ENCODE measurements at regions not wholly inside any gene's neighbourhood (a gene's known extent, or its start where the extent isn't known, plus 50 kb on each side); places are given as distances from the start of the nearest gene placed in this dataset.

DNA sequence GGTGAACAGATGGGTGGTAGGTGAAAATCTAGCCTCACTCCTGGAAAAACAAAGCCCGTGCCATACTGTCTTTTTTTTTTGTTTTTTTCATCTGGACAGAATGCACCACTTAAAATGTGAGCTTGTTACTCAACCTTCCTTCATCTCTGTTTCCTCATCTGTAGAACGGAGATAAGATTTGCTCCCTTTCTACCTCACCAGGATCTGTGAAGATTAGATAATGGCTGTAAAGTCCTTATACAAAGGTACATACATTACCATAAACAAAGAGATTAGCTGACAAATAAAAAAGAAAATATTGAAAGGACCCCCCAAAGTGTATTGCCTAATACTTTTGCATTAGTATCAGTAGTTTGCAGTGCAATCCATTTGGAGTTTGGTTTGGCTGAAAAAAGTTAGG is 75.4 kb upstream of the ZEB2 start:
- DNase-seq: peak; percentile 77

DNA sequence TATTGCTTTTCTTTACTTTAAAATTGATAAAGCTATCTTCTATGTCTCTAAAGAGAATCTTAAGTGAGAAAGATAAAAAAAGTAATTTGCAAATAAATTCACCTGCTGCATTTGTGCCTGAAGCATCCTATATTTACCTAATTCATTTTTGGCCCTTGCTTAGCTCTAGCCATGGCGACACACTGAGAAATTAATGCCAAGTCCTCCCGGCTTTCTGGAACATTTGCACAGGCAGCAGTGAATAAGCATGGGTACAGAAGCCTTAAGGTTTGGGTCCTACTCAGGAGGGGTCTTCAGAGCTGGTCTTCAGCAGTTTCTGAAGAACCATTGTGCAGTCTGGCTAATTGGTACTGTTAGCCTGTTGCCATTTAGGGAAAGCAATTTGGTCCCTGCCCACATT is 73.9 kb upstream of the ZEB2 start:
- no peak for DNase-seq

DNA sequence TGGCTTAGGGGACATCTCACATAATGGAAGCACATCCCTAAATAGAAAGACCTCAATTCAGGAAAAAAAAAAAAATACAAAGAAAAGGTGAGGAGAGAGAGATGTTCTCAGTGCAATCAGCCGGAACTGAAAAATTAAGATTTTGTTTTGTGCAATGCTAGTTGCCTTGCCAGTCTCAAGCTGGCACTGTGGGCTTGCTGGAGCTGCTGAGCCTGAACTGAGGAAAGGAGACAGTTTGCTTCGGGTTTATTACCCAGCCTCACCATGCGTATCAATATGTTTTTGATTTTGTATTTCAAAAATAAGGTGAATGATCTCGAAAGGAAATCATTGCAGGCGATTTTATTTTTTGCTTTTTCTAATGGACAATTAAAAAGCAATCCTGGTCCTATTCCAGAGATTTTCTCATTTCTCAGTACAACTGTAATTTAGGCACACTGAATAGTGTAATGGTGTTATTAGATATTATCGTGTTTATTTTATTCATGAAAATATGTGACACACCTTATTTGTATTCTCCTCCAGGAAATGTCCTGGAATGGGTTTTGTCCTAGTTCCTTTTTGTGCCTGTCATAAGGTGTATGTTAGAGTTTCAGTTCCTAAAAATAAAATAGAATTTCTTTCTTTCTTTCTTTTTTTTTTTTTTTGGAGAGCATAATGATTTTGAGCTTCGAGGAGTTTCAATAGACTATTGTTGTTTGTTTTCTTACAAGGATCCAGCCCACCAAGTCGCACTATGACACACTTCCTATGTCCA is 72.8 kb upstream of the ZEB2 start:
- DNase-seq: no peak

DNA sequence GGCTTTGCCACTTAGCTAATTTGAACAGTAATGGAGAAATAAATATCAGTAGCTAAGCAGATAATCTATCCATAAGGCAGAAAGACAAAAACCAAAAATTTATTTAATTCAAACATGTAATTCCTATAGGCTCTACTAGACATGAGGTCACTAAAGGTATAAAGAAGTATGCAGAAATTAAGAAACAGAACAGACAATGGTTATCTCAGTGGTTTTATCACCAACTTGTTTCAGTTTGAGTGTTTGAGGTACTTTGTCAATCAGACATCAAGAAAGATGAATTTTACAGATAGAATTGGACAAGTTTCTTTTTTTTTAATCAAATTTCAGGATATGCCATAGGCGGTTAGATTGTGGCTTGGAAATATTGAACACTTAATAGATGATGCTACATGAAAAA is 67.4 kb upstream of the ZEB2 start:
- DNase-seq: no peak

DNA sequence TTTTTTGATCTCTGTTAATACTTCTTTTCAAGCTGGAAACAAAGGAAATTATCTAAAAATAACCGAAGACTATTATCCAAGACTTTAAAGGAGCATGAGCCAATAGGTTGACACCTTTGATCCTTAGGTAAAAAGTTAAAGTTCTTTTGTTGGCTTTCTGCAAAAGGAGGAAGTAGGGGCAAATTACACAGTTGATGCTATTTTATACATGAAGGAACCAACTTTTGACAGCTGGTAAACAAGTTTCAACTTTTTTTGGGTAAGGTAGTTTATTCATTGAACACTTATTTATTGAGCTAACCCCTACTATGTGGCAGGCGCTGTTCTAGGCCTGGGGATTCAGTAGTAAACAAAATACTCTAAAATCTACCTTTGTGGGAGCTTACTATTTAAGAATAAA is 66.6 kb upstream of the ZEB2 start:
- DNase-seq: no peak

DNA sequence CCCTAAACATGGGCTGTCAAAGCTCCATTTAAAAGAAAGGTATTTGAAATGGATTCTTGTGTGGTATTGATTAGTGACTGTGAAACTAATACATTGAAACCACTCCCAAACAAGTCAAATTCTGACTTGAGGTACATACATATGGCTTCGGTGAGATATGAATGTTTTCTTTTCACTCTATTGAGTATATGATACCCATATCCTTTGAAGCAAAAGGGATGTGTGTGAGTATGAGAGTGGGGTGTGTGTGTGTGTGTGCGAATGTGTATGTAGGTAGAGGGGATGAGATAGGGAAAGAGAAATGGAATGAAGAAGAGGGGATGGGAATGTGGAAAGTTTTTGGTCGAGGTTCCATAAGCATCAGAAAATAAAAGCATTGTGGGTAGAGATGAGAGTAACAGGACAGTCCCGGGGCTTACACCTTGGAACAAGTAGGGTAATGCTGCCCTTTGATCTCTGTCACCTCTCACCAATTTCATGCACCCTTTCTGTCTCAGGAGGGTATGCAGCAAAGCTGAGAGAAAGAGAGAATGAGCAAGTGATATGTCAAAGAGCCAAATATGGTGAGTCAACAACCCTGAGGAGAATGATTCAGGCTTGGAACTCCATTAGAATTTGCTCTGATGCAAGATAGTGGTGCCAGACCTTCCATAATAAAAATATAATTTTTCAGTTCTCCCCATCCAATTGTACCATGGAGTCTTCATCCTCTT is 64.0 kb upstream of the ZEB2 start:
- peak; percentile 35 for DNase-seq

DNA sequence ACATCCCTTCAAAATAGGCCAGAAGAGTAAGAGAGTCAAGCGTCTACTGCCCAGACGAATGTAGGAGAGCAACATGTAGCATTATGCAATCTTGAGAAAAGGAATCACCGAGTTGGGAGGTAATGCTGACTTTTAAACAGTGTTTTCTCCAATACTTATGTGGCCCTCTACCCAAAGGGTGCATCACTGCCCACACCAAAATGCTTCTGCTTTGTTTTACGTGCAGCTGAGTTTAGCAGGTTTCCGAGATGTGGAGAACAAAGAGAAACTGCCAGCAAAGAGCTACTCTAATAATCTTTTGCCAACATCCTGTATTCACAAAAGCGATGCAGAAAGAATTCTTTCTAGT is 63.4 kb upstream of the ZEB2 start:
- peak; percentile 60 for DNase-seq

DNA sequence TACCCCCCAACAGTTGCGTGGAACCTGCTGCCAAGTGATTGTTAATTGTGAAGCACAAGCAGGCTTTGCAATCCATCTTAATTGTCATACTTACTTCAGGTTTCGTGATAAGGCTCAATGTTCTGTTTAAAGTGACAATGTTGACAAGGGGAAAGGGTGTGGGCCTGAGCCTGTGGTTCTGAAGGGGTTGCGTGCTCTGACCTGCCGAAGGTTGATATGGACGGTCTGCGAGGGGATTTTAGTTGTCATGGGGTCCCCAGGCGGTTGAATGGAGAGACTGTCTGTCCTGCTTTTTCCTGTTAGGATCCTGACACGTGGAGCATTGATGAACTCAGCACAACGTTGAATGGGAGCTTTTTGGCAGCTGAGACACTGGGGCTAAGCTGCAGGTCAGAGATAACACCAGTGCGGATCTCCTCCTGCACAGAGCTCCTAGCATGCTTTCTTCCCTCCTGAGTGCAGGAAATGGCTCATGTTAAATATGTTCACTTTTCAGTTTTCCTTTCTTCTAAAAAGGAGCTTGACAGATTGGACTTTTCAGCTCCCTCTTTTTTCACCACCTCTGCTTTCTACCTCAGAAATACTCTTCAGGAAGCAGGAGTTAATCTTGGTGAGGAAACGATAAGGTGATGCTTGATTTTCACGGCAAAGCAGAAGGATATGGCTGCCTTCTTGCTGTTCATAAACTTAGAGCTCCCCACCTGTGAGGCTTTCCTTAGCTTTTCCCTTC is 62.9 kb upstream of the ZEB2 start:
- peak; percentile 99 for DNase-seq

DNA sequence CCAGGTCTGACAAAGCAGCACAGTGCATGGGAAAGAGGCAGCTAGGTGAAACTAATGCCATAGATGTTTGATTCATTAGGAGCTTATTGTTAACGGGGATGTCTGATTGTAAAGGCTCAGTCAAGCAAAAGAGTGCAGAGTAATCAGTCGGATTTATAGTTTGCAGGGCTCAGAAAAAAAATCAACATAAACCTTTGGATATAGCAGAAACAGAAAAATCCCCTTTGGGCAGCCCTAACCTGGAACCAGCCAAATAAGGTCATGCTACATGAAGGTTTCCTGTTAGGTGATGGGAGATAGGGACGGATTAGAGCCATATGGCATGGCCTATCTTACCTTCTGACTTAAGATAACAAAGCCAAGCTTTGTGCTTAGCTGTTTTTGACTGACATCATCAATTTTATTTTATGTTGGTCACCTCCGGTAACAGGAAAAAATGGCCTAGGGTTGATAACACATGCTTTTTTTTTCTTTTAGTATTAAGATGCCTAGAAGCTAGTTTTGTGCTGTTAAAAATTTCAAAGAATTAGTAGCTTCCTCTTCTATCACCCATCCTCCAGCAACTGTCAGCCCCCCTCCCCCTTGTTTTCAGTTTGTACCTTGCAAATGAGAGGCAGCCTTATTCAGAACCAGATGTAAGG is 60.7 kb upstream of the ZEB2 start:
- peak; percentile 83 for DNase-seq

DNA sequence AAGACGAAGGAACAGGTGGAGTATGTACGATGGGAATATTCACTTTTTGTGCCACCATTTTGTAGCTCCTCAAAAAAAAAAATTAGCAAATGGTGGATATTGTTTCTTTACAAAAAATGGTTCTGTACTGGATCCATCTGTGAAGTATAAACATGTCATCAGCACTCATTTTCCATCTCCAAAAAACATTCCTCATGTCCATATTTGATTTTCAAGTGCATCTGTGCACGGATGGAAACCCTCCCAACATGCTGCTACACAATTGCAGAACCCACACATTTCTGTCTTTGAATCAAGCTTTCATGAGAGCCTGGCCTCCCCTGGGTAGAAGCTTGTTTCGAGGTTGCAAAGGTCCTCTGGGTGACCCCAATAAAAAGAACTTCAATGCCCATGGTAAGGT is 59.6 kb upstream of the ZEB2 start:
- DNase-seq: no peak

DNA sequence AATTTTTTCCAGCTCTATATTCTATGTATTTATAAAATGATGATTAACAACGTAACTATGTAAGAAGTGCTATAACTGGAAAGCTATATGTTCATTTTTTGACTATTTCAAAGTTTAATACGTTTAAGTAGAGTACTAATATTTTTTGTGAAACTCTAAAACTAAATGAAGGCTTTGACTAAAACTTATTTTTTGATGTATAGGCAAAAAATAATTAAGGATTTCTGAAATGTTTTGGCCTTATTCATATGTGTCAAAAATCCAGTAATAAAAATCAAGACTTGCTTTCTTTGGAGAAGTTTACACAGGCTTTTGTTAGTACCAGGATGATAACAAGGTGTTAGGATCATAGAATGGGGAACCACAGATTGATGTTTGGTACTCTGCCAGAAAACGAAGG is 58.2 kb upstream of the ZEB2 start:
- DNase-seq: no peak

DNA sequence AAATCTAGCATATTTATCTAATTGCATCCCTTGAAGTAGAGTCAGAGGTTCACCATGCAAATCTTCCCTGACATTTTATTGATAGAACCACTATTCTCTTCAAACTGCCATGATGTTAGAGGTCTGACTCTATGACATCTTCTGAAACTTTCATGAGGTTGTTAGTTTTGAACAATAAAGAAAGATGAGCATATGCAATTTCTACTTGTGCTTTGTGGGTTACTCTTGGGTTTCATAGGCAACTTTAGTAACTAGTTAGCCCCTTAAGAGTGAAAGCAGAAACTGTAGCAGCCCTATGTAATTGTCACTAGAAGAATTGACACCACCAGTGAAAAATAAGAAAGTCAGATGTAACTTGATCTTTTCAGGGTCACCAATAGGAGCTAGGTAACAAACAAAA is 53.1 kb upstream of the ZEB2 start:
- no peak for DNase-seq

DNA sequence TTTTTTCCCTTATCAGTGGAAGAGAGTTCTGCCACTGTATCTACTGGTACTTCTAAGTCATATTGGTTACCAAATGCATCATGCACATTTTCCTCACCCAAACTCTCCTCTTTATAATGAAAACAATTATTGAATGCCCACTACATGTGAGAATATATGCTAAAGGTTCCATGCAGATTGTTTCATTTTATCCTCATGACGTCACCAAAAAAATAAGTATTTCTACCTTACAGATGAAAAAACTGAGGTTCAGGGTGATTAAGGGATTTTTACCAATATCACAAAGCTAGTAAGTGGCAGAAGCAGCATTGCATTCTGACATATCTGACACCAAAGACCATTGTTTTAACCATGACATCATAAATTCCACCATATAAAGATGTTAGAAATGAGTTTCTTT is 51.9 kb upstream of the ZEB2 start:
- peak; percentile 28 for DNase-seq

DNA sequence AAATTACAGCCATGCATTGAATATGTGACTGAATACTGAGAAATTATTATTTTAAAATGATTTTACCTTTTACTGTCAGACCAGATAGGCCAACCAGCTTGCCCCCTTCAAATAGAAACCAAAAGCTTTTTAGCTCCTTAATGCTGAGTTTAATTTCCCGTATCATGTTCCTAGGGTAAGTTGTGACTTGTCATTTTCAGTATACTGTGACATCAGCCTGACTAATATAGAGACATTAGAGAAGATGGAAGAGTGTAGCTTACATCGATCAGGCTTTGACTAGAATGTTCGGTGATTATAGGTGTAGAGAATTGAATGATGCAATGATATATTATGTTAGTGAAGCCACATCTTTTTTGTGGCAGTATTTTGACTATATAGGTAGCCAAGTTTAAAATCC is 50.6 kb upstream of the ZEB2 start:
- DNase-seq: no peak

Measured in hematopoietic multipotent progenitor cell treated with erythropoietin and hydrocortisone succinate and interleukin-3 and kit ligand, for 6 days (in vitro differentiated cells).